Liver (tissue), 8 donors: ENCODE measurements at regions not wholly inside any gene's neighbourhood (a gene's known extent, or its start where the extent isn't known, plus 50 kb on each side); places are given as distances from the start of the nearest gene placed in this dataset.

Experiments used
- DNase-seq: peaks from one replicate; pipeline ENCODE4 v3.0.0-alpha.2; 2017; ENCODE audit warnings: low spot score
- H3K27ac ChIP-seq, 2 donors: one replicate each; pipeline ENCODE4 v1.7.0; 2013; ENCODE audit warnings: inconsistent platforms in 2 of 2, low read length in 2 of 2, control low read depth in 1 of 2, low read depth in 1 of 2, mild to moderate bottlenecking in 1 of 2
- H3K27me3 ChIP-seq, 4 donors: one replicate each; pipeline versions ENCODE4 v1.6.1 to v1.7.0; 2013; ENCODE audit warnings: low read length in 3 of 4, inconsistent platforms in 1 of 4, mild to moderate bottlenecking in 1 of 4, moderate library complexity in 1 of 4; ENCODE audit not compliant: control insufficient read depth in 4 of 4, insufficient read depth in 4 of 4
- H3K36me3 ChIP-seq, 4 donors: one replicate each; pipeline versions ENCODE4 v1.6.1 to v1.7.0; 2013; ENCODE audit warnings: low read length in 3 of 4, mild to moderate bottlenecking in 3 of 4, low read depth in 1 of 4, moderate library complexity in 1 of 4; ENCODE audit not compliant: control insufficient read depth in 4 of 4, insufficient read depth in 3 of 4
- H3K4me1 ChIP-seq, 4 donors: one replicate each; pipeline versions ENCODE4 v1.6.1 to v1.7.0; 2013; ENCODE audit warnings: low read length in 3 of 4, mild to moderate bottlenecking in 3 of 4, moderate library complexity in 1 of 4; ENCODE audit not compliant: control insufficient read depth in 4 of 4, insufficient read depth in 4 of 4
- H3K4me3 ChIP-seq, 3 donors: one replicate each; pipeline versions ENCODE4 v1.6.1 to v1.7.0; 2013; ENCODE audit warnings: low read length in 3 of 3, control low read depth in 1 of 3, low read depth in 1 of 3, mild to moderate bottlenecking in 1 of 3
- H3K9ac ChIP-seq, 2 donors: one replicate each; pipeline ENCODE4 v1.7.0; 2013; ENCODE audit warnings: low read length in 2 of 2, mild to moderate bottlenecking in 2 of 2, moderate library complexity in 2 of 2, control low read depth in 1 of 2, low read depth in 1 of 2
- H3K9me3 ChIP-seq, 4 donors: one replicate each; pipeline versions ENCODE4 v1.6.1 to v1.7.0; 2013; ENCODE audit warnings: low read length in 3 of 4; ENCODE audit not compliant: control insufficient read depth in 4 of 4
- ATF3 ChIP-seq: IDR thresholded peaks from 2 replicates; pipeline ENCODE4 v1.6.1; 2016; ENCODE audit warnings: antibody characterized with exemption
- CTCF ChIP-seq: fragments of 150-350 bp; IDR thresholded peaks from 2 replicates; pipeline ENCODE4 v1.5.1; 2017; ENCODE audit warnings: improper control_type of control experiment, low read depth, low read length; ENCODE audit not compliant: missing input control
- EGR1 ChIP-seq, 2 donors: IDR thresholded peaks; 2 replicates each; pipeline ENCODE4 v1.6.1; 2016 to 2018; ENCODE audit warnings: antibody characterized with exemption in 2 of 2, low read depth in 2 of 2
- FOXA1 ChIP-seq: IDR thresholded peaks from 2 replicates; pipeline ENCODE4 v1.6.1; 2016; ENCODE audit warnings: antibody characterized with exemption
- FOXA2 ChIP-seq: IDR thresholded peaks from 2 replicates; pipeline ENCODE4 v1.6.1; 2016; ENCODE audit warnings: antibody characterized with exemption
- GABPA ChIP-seq, 2 donors: IDR thresholded peaks in 1 of 2; conservative IDR thresholded peaks in 1 of 2; 2 replicates each; pipeline ENCODE4 v1.6.1; 2016; ENCODE audit warnings: antibody characterized with exemption in 2 of 2, mild to moderate bottlenecking in 1 of 2, moderate library complexity in 1 of 2
- HNF4A ChIP-seq, 2 donors: conservative IDR thresholded peaks; 2 replicates each; pipeline ENCODE4 v1.6.1; 2016; ENCODE audit warnings: antibody characterized with exemption in 2 of 2, mild to moderate bottlenecking in 2 of 2
- HNF4G ChIP-seq: IDR thresholded peaks from 2 replicates; pipeline ENCODE4 v1.6.1; 2016; ENCODE audit warnings: antibody characterized with exemption
- JUND ChIP-seq, 2 donors: IDR thresholded peaks; 2 replicates each; pipeline ENCODE4 v1.6.1; 2016; ENCODE audit warnings: antibody characterized with exemption in 2 of 2
- NR2F2 ChIP-seq: IDR thresholded peaks from 2 replicates; pipeline ENCODE4 v1.6.1; 2016; ENCODE audit warnings: antibody characterized with exemption
- RAD21 ChIP-seq, 2 donors: IDR thresholded peaks; 2 replicates each; pipeline ENCODE4 v1.6.1; 2016; ENCODE audit warnings: antibody characterized with exemption in 2 of 2, mild to moderate bottlenecking in 2 of 2
- REST ChIP-seq: IDR thresholded peaks from 2 replicates; pipeline ENCODE4 v1.6.1; 2016; ENCODE audit warnings: antibody characterized with exemption, mild to moderate bottlenecking
- RXRA ChIP-seq, 2 donors: IDR thresholded peaks; 2 replicates each; pipeline ENCODE4 v1.6.1; 2017 to 2018; ENCODE audit warnings: antibody characterized with exemption in 2 of 2, mild to moderate bottlenecking in 1 of 2
- SP1 ChIP-seq: IDR thresholded peaks from 2 replicates; pipeline ENCODE4 v1.6.1; 2018; ENCODE audit warnings: antibody characterized with exemption, mild to moderate bottlenecking
- TAF1 ChIP-seq: conservative IDR thresholded peaks from 2 replicates; pipeline ENCODE4 v1.6.1; 2016; ENCODE audit warnings: antibody characterized with exemption, mild to moderate bottlenecking
- YY1 ChIP-seq: IDR thresholded peaks from 2 replicates; pipeline ENCODE4 v1.6.1; 2016; ENCODE audit warnings: antibody characterized with exemption, mild to moderate bottlenecking
- ZBTB33 ChIP-seq: IDR thresholded peaks from 2 replicates; pipeline ENCODE4 v1.6.1; 2016; ENCODE audit warnings: antibody characterized with exemption
- WGBS: extraction: QIAGEN DNeasy Blood & Tissue Kit; methylation state at CpG from one replicate; pipeline ENCODE4 v1.1.7; 2013; 5-methylcytosine and 5-hydroxymethylcytosine counted together
- donor health status: healthy.
- donor health status: healthy.
- donor health status: healthy.
- donor health status: healthy.
- donor health status: healthy.

GRCh38 chr10:105756386-105756785 is 1115.3 kb downstream of the SORCS3 start:
- TF ChIP-seq YY1, result no peak
- no peak for TF ChIP-seq SP1
- no peak for TF ChIP-seq ATF3
- no peak for TF ChIP-seq JUND (IDR thresholded peaks at IDR 0.05)
- TF ChIP-seq CTCF, result no peak
- TF ChIP-seq FOXA1, result no peak
- TF ChIP-seq EGR1 (IDR thresholded peaks at IDR 0.05; ENCODE audit: low read depth in 2 of 2), result no peak
- no peak for TF ChIP-seq ZBTB33
- DNase-seq, result no peak
- H3K9ac ChIP-seq, result no peak overlapping the region
- H3K36me3 ChIP-seq, result no peaks in the 10 kb centered on the region
- H3K4me1 ChIP-seq, result no peaks in the 10 kb centered on the region
- WGBS, result 23% methylated on average over 3 of the region's 3 CpGs
- no peaks in the 10 kb centered on the region for H3K27me3 ChIP-seq
- H3K9me3 ChIP-seq, result no peaks in the 10 kb centered on the region
- no peak overlapping the region for H3K4me3 ChIP-seq
- H3K27ac ChIP-seq, result no peak overlapping the region

- TF ChIP-seq TAF1 (no peak), FOXA2 (no peak), EGR1 (IDR thresholded peaks at IDR 0.05; ENCODE audit: low read depth in 2 of 2) (no peak), REST (no peak), ZBTB33 (no peak), HNF4A (conservative IDR thresholded peaks at IDR 0.05) (no peak), HNF4G (no peak), NR2F2 (no peak), FOXA1 (no peak), CTCF (no peak), JUND (IDR thresholded peaks at IDR 0.05) (no peak), RXRA (IDR thresholded peaks at IDR 0.05) (no peak), RAD21 (IDR thresholded peaks at IDR 0.05) (no peak), ATF3 (no peak), GABPA (IDR thresholded peaks at IDR 0.05 in 1 of 2, conservative IDR thresholded peaks at IDR 0.05 in 1 of 2) (no peak), SP1 (no peak), YY1 (no peak)
- Histone ChIP-seq H3K9me3 (no peaks in the 10 kb centered on the region), H3K4me1 (no peaks in the 10 kb centered on the region), H3K27ac (no peak overlapping the region), H3K9ac (no peak overlapping the region), H3K4me3 (no peak overlapping the region), H3K36me3 (no peaks in the 10 kb centered on the region), H3K27me3 (no peaks in the 10 kb centered on the region)
- WGBS, result 31% methylated on average over 1 of the region's 1 CpG
- no peak for DNase-seq
Observed at GRCh38 chr10:105751688-105752087, 1110.6 kb downstream of the SORCS3 start.
